Stomach (tissue), 4 donors: ENCODE measurements at regions not wholly inside any gene's neighbourhood (a gene's known extent, or its start where the extent isn't known, plus 50 kb on each side); places are given as distances from the start of the nearest gene placed in this dataset.

Source experiments
- POLR2A ChIP-seq, 4 donors: fragments of 450-650 bp; IDR thresholded peaks; one replicate each; pipeline ENCODE4 v1.6.1; 2016; ENCODE audit warnings: antibody characterized with exemption in 4 of 4, control low read depth in 2 of 4, mild to moderate bottlenecking in 1 of 4, moderate library complexity in 1 of 4
- POLR2AphosphoS5 ChIP-seq, 3 donors: sonication (generic); formaldehyde crosslinking; IDR thresholded peaks; one replicate each; pipeline ENCODE4 v1.6.1; 2016; ENCODE audit warnings: antibody characterized with exemption in 3 of 3

DNA sequence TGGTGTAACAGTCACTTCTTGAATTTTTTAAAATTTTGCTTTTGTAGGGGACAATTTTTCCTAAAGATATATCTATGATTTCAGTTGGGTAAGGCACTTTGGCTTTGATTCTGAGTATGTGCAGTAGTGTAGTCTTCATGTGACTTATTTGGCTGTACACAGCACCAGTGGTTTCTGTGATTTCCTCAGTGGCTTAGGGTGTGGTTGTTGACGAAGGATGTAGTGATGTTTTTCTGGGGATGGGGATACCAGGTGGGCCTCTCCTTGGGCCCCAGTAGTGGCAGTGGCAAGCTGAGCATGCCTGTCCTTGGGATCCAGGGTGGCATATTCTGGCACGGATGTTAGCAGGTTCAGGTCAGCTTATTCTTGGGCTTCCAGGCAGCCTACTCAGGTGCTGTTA, 364.9 kb upstream of the CADM1 start:
- TF ChIP-seq POLR2AphosphoS5 (IDR thresholded peaks at IDR 0.05) (no peak), POLR2A (IDR thresholded peaks at IDR 0.05) (no peak)
